C4-2B (cell line): ENCODE measurements at regions not wholly inside any gene's neighbourhood (a gene's known extent, or its start where the extent isn't known, plus 50 kb on each side); places are given as distances from the start of the nearest gene placed in this dataset.
"Not testable (repeated sequence)": the region's sequence is repeated elsewhere in the genome, so short reads cannot be mapped to it uniquely, and the experiment has no call there.

Source experiments
- H3K27ac ChIP-seq: fragments of 450-650 bp; 2 replicates; pipeline ENCODE4 v1.5.1; 2017
- ZFX ChIP-seq: fragments of 450-650 bp; IDR thresholded peaks from 2 replicates; pipeline ENCODE4 v1.6.1; 2017
- TF ChIP-seq, protein P1 (sequence below): fragments of 450-650 bp; conservative IDR thresholded peaks from 2 replicates; pipeline ENCODE4 v1.5.1; 2017; ENCODE audit warnings: mild to moderate bottlenecking

DNA sequence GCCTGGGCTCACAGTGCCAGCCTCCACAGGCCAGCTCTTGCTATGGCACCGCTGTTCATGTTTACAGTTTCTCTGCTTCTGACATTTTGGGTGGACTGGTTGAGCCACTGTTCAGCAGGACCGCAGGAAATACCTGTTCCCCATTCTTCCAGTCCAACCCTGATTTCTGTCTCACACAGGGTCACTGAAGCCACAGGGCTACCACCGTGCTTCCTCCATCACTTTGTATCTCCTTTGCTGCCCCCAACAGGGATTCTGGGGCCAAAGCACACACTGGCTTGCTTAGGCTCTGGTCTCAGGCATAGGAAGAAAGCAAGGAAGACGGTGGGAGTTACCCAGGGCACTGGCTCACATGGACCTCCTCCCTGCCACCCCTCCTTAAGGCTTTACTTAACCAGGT is 164.5 kb downstream of the UNC5CL start:
- TF ChIP-seq, protein P1, sequence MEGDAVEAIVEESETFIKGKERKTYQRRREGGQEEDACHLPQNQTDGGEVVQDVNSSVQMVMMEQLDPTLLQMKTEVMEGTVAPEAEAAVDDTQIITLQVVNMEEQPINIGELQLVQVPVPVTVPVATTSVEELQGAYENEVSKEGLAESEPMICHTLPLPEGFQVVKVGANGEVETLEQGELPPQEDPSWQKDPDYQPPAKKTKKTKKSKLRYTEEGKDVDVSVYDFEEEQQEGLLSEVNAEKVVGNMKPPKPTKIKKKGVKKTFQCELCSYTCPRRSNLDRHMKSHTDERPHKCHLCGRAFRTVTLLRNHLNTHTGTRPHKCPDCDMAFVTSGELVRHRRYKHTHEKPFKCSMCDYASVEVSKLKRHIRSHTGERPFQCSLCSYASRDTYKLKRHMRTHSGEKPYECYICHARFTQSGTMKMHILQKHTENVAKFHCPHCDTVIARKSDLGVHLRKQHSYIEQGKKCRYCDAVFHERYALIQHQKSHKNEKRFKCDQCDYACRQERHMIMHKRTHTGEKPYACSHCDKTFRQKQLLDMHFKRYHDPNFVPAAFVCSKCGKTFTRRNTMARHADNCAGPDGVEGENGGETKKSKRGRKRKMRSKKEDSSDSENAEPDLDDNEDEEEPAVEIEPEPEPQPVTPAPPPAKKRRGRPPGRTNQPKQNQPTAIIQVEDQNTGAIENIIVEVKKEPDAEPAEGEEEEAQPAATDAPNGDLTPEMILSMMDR: no peak
- no peak for TF ChIP-seq ZFX
- no peak overlapping the region for H3K27ac ChIP-seq

DNA sequence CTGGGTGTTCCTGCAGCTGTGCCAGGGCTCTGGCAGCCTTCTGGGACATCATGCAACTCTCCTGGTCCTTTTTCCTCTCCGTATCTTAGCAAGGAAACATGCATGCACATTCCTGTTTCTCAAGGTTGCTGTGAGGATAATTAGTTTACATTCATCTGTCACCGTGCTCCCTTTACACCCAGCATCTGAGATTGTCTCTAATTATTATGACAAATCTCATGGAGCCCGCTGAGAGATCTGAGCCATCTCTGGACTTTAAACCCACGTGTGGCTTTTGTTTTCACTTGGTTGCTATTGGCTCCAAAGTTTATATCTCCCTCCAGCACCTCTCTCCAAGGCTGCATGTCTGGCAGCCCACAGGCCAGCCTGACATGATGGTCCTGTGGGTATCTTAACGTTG is 167.6 kb downstream of the UNC5CL start:
- H3K27ac ChIP-seq: no peak overlapping the region
- TF ChIP-seq, protein P1: no peak
- no peak for TF ChIP-seq ZFX

DNA sequence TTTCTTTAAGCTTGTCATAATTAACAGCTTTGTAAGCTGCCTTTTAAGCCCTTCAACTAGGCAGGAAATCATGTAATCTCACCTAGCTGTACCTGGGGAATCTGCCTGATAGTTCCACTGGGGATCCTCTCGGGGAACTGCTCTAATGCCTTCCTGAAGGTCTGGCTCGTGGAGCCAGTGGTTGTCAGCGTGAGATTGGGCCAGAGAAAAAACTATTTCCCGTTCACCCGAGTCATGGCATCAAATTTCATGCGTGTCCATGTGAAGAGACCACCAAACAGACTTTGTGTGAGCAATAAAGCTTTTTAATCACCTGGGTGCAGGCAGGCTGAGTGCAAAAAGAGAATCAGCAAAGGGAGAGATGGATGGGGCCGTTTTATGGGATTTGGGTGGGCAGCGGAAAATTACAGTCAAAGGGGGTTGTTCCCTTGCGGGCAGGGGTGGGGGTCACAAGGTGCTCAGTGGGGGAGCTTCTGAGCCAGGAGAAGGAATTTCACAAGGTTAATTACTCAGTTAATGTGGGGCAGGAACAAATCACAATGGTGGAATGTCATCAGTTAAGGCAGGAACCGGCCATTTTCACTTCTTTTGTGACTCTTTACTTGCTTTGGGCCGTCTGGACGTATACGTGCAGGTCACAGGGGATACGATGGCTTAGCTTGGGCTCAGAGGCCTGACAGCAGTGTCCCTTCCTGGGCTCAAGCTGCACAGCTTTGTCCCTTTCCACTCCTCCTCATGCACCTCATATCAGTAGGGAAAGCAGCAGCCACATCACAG is 170.7 kb downstream of the UNC5CL start:
- H3K27ac ChIP-seq: not testable (repeated sequence)

DNA sequence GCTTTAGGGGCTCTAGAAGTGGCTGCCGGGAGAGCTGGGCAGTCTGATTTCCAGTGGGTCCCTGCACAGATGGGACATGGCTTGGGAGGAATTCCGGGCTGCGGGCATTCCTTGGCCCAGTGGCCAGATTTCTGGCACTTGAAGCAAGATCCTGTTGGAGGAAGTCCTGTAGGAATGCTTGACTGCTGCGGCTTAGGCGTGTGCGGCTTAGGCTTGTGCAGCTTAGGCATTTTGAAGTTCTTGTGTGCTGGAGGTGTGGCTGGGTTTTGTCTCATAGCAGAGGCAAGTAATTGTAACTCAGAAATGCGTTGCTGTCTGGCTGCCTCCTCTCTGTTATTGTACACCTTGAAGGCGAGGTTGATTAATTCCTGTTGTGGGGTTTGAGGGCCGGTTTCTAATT is 171.5 kb downstream of the UNC5CL start:
- not testable (repeated sequence) for H3K27ac ChIP-seq

DNA sequence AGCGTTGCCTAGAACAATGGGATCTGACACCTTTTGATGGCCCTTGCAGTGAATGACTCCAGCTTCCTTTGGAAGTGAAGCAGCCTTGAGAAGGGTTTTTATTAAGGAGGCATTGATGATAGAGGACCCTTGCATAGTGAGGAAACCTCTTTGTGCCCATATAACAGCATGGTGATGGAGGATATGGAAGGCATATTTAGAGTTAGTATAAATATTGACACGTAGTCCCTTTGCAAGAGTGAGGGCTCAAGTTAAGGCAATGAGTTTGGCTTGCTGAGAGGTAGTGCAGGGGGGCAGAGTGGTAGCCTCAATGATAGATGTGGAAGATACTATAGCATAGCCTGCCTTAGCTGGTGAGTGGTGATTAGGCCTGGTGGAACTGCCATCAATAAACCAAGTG is 173.8 kb downstream of the UNC5CL start:
- H3K27ac ChIP-seq: not testable (repeated sequence)

DNA sequence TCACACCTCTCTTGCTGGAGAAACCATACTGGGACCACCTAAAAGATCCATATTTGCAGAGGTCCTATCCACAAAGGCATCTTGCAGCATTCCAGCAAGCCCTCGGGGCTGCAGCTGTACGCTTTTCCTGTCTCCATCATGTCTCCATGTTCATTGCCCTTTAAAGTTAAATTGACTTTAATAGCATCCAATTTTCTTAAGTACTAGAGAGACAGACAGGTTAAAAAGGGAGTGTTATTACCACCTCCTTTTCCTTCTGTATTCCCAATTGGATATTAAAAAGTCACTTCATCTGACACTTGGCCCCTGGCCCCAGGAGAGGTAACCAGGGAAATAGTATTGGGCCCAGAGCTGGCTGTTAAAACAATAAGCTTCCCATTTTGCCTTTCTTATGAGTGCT is 178.6 kb downstream of the UNC5CL start:
- no peak overlapping the region for H3K27ac ChIP-seq
- TF ChIP-seq, protein P1: no peak
- no peak for TF ChIP-seq ZFX

DNA sequence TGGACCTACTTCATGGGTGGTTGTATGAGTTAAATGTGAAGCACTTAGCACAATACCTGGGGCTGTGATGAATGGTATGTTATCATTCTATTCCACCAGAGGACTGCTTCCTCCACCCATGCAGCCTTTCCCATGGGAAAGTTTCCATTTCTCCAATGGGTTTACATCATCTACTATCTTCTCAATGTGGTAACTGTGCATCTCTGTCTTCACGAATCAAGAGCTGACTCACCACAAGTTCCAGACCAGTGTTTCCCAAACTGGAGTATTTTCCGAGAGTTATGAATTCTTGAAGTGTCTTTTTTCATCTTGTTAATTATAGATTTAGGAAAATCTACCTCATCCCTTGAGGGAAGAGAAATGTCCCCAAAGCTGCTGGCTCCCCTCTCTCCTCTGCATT is 182.8 kb downstream of the UNC5CL start:
- TF ChIP-seq, protein P1: no peak
- no peak for TF ChIP-seq ZFX
- no peak overlapping the region for H3K27ac ChIP-seq

DNA sequence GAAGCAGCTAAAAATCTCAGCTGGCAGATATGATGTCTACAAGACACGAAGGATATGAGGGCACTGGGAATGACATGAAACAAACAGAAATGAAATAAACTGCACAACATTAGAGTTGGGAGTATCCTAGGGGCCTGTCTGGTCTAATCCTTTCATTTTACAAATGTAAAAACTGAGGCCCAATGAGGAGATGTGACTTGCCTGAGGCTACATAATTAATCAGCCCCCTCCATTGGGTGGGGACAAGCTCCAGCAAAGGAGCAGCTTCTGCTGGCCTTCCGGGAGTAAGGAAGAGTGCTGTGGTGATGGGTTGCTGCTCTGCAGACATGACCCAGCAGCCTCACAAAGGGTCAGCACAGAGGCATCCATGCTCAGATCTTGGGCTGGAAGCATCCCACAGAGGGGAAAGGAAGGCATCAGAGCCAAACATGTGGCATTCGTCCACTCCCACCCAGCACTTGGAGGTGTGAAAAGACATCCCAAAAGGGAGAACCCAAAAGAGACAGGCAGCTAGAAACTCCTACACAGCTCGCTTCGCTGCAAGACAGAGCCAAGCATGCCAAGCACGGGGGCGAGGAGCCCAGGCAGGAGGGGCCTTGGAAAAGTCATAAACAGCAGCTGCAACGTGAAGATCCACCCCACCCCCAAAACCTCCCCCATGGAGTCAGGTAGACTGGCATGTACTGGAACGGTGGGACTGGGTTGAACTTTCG is 183.7 kb downstream of the UNC5CL start:
- no peak for TF ChIP-seq ZFX
- TF ChIP-seq, protein P1: no peak
- H3K27ac ChIP-seq: no peak overlapping the region

DNA sequence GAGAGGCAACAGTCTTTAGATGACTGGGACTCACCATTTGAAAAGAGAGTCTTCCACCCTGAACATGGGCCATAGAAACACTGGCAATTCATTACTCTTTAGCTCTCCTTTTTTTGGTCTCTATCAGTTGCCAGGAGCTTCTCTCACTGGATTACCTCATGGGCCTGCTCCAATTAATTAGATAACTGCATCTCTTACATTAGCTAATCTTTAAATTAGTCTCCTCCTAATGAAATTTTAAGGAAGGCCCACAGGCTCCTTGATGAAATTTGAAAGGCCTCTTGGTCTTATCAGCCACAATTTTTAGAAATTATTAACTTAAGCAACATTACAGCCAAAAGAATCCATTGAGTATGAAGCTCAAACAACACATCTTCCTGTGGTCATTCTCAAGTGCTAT is 184.4 kb downstream of the UNC5CL start:
- H3K27ac ChIP-seq: no peak overlapping the region
- TF ChIP-seq, protein P1: no peak
- no peak for TF ChIP-seq ZFX
